Spleen (tissue), 7 donors: ENCODE measurements at regions not wholly inside any gene's neighbourhood (a gene's known extent, or its start where the extent isn't known, plus 50 kb on each side); places are given as distances from the start of the nearest gene placed in this dataset.

Source experiments
- POLR2AphosphoS5 ChIP-seq, 3 donors: sonication (generic); formaldehyde crosslinking; IDR thresholded peaks; one replicate each; pipeline ENCODE4 v1.5.1; 2017; ENCODE audit warnings: antibody characterized with exemption in 3 of 3
- TF ChIP-seq, protein P1 (sequence below), 11 experiments: fragments of 200-600 bp in 7 of 11; fragments of 450-650 bp in 4 of 11; sonication (generic) in 4 of 11; IDR thresholded peaks in 8 of 11; conservative IDR thresholded peaks in 3 of 11; 1 replicate in 7 of 11; 2 replicates in 4 of 11; pipeline versions ENCODE4 v1.4.0 to v1.8.0; 2016 to 2021; ENCODE audit warnings: antibody characterized with exemption in 11 of 11, inconsistent platforms in 4 of 11, mild to moderate bottlenecking in 1 of 11
- donor health status: DM: no; HTN: no; CAD: no; lungs with moderate emphysema.
- donor health status: DM: no; HTN: no; CAD: no.
- donor health status: DM: no; HTN: no; CAD: no.

DNA sequence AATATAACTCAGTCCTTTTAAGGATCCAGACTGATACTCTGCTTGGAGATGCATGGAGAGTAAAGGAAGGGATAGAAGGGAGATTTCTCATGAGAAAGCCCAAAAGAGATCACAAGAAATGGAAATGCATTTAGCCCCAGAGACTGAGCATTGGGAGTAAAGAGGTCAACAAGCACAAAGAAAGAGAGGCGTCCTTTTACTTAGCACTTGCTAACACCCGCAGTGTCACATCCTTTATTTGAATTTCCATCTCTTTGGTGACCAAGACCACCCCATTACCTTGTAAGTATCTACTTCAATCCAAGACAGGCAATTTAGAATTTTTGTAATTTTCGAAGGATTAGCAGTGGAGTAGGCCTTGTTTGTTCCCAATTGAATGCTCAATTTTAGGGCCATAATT is 111.8 kb upstream of the DCC start:
- no peak for TF ChIP-seq POLR2AphosphoS5 (IDR thresholded peaks at IDR 0.05)
- TF ChIP-seq, protein P1, sequence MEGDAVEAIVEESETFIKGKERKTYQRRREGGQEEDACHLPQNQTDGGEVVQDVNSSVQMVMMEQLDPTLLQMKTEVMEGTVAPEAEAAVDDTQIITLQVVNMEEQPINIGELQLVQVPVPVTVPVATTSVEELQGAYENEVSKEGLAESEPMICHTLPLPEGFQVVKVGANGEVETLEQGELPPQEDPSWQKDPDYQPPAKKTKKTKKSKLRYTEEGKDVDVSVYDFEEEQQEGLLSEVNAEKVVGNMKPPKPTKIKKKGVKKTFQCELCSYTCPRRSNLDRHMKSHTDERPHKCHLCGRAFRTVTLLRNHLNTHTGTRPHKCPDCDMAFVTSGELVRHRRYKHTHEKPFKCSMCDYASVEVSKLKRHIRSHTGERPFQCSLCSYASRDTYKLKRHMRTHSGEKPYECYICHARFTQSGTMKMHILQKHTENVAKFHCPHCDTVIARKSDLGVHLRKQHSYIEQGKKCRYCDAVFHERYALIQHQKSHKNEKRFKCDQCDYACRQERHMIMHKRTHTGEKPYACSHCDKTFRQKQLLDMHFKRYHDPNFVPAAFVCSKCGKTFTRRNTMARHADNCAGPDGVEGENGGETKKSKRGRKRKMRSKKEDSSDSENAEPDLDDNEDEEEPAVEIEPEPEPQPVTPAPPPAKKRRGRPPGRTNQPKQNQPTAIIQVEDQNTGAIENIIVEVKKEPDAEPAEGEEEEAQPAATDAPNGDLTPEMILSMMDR (IDR thresholded peaks at IDR 0.05 in 8 of 11, conservative IDR thresholded peaks at IDR 0.05 in 3 of 11) = no peak
